ENCODE measurements at regions not wholly inside any gene's neighbourhood (a gene's known extent, or its start where the extent isn't known, plus 50 kb on each side); places are given as distances from the start of the nearest gene placed in this dataset.

DNA sequence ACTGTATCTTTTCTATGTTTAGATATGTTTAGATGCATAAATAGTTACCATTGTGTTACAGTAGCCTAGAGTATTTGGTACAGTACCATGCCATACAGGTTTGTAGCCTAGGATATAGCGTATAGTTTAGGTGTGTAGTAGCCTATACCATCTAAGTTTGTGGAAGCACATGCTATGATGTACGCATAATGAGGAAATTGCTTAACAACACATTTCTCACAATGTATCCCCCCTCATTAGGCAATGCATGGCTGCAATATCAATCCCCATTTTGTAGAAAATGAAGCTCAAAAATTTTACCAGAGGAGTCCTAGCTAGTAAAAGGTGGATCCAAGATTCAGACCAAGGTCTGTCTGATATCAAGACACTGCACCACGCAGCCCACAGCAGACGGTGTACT lies 376.4 kb upstream of the NFE2L3 start:
- ATAC-seq, result no peak

DNA sequence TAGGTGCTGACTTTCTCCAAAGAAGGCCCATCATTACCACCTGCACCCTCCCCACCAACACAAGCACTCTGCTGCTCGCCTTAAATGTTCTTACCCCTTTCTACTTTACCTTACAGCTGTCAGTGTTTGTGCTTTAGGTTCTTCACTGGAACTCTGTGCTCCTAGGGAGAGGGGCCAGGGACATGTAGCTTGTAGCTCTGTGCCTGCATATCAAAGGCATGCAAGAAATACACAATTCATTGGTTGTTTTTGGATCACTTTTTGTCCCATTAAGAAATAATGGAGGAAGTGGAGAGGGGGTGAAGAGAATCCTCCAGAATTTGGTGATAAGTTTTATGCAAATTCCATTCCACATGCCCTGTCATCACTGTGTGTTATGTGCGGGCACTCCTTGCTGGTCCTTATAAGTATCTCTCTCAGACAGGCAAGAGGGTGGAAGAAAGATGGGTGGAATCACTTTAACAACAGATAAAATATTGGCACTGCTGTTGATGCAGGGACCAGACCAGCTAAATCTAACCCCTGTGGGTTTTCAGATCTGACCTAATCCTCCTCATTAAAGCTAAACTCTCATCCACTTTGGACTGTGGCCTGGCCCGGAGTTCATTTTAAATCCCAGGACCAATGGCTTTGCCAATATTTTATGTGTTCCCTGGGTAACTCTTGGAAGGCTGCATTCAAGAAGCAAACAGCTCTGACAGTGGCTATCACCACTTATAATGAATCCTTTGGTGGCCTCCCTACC lies 375.8 kb upstream of the NFE2L3 start:
- no peaks in the 10 kb centered on the region for H3K4me1 ChIP-seq (ENCODE audit: low read depth)
- ATAC-seq (no peak), DNase-seq (no peak)
- intact Hi-C loops (cut with DNase I, micrococcal nuclease), result no loop called here
- H3K4me3 ChIP-seq, result no peak overlapping the region
- TF ChIP-seq, protein P1, sequence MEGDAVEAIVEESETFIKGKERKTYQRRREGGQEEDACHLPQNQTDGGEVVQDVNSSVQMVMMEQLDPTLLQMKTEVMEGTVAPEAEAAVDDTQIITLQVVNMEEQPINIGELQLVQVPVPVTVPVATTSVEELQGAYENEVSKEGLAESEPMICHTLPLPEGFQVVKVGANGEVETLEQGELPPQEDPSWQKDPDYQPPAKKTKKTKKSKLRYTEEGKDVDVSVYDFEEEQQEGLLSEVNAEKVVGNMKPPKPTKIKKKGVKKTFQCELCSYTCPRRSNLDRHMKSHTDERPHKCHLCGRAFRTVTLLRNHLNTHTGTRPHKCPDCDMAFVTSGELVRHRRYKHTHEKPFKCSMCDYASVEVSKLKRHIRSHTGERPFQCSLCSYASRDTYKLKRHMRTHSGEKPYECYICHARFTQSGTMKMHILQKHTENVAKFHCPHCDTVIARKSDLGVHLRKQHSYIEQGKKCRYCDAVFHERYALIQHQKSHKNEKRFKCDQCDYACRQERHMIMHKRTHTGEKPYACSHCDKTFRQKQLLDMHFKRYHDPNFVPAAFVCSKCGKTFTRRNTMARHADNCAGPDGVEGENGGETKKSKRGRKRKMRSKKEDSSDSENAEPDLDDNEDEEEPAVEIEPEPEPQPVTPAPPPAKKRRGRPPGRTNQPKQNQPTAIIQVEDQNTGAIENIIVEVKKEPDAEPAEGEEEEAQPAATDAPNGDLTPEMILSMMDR (IDR thresholded peaks at IDR 0.05), result no peak
- no peaks in the 10 kb centered on the region for H3K9me3 ChIP-seq
- H3K36me3 ChIP-seq (ENCODE audit: low read depth), result no peaks in the 10 kb centered on the region

More for the DNA sequence above, 376.4 kb upstream of the NFE2L3 start:
- H3K4me3 ChIP-seq, result no peak overlapping the region
- intact Hi-C loops (cut with DNase I, micrococcal nuclease), result no loop called here
- DNase-seq, result no peak
- H3K4me1 ChIP-seq (ENCODE audit: low read depth), result no peaks in the 10 kb centered on the region
- TF ChIP-seq, protein P1 (IDR thresholded peaks at IDR 0.05), result no peak
- H3K36me3 ChIP-seq (ENCODE audit: low read depth), result no peaks in the 10 kb centered on the region
- H3K9me3 ChIP-seq, result no peaks in the 10 kb centered on the region

DNA sequence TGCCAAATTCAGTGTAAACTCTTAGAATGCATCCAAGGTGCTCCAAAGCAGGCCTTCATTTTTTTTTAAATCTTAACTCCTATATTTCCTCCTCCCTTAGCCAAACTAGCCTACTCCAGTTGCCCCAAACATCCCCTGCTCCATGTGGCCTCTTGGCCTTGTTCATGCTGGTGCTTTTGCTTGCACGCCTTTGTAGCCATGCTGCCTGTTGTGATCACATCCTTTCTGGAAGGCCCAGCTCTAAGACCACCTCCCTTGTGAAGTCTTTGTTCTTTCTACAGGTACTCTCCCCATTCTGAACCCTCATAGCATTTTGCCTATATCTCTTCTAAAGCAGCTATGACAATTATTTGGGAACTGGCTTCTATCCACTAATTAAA lies 375.3 kb upstream of the NFE2L3 start:
- TF ChIP-seq, protein P1 (IDR thresholded peaks at IDR 0.05), result no peak
- no peak for ATAC-seq

DNA sequence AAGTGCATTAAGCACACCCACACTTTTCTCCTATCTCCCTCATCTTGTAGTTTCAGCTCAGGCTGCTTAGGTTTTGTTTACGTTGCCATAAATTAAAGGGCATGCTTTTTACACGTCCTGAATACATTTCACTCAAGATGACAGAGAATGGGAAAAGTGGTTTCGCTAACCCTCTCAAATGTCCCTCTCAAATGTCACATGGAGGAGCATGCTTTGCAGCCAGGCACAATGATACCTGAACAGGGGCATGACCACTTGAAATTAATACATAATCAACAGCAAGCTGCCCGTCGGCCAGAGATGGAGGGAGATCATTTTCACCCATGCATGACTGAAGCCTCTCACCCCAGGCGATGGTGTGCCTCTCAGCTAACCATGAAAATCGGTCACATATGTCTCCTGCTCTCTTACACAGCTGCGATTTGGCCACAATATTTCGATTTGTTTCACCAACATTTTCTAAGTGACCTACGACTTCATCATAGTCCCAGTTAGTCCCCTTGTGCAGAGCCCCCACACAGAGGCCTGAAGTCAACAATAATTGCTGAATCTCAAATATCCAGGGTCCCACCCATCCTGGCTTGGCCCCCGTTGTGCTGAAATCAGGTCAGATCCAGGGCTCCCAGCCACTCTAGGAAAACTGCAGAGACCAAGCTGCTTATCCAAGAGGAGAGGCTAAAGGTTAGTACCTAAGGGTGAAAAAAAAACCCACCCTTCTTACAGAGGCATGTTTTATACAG lies 373.9 kb upstream of the NFE2L3 start:
- no peaks in the 10 kb centered on the region for H3K36me3 ChIP-seq (ENCODE audit: low read depth)
- intact Hi-C loops (cut with DNase I, micrococcal nuclease), result no loop called here
- no peaks in the 10 kb centered on the region for H3K4me1 ChIP-seq (ENCODE audit: low read depth)
- no peak for ATAC-seq
- TF ChIP-seq, protein P1 (IDR thresholded peaks at IDR 0.05), result no peak
- no peaks in the 10 kb centered on the region for H3K9me3 ChIP-seq
- no peak for DNase-seq
- no peak overlapping the region for H3K4me3 ChIP-seq

More for the DNA sequence above, 375.3 kb upstream of the NFE2L3 start:
- no peak for DNase-seq
- no peaks in the 10 kb centered on the region for H3K4me1 ChIP-seq (ENCODE audit: low read depth)
- H3K4me3 ChIP-seq, result no peak overlapping the region
- intact Hi-C loops (cut with DNase I, micrococcal nuclease), result no loop called here
- H3K36me3 ChIP-seq (ENCODE audit: low read depth), result no peaks in the 10 kb centered on the region
- H3K9me3 ChIP-seq, result no peaks in the 10 kb centered on the region

DNA sequence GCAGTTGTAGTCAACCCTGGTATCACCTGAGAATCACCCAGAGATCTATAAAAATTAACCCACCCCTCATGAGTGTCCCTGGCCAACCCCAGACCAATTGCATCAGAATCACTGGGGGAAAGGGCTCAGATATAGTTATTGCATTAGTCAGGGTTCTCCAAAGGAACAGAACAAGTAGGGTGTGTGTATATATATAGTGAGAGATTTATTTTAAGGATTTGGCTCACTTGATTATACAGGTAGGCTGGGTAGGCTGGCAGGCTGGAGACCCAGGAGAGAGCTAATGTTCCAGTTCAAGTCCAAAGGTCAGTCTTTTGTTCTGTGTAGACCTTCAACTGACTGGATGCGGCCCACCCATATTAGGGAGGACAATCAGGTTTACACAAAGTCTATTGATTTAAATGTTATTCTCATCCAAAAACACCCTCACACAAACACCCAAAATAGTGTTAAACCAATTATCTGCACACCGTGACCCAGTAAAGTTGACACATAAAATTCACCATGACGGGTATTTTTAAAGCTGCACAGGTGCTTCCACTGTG lies 372.9 kb upstream of the NFE2L3 start:
- TF ChIP-seq, protein P1 (IDR thresholded peaks at IDR 0.05), result no peak
- intact Hi-C loops (cut with DNase I, micrococcal nuclease), result no loop called here
- no peak for ATAC-seq

More for the DNA sequence above, 372.9 kb upstream of the NFE2L3 start:
- Histone ChIP-seq H3K36me3 (ENCODE audit: low read depth) (no peaks in the 10 kb centered on the region), H3K9me3 (no peaks in the 10 kb centered on the region), H3K4me3 (no peak overlapping the region), H3K4me1 (ENCODE audit: low read depth) (no peaks in the 10 kb centered on the region)
- no peak for DNase-seq
